Anterior cingulate cortex (tissue), 58 donors: ENCODE measurements at regions not wholly inside any gene's neighbourhood (a gene's known extent, or its start where the extent isn't known, plus 50 kb on each side); places are given as distances from the start of the nearest gene placed in this dataset.
A peak's percentile ranks its signal among the peaks of the same experiment; 100 is the strongest.
"Not testable (repeated sequence)": the region's sequence is repeated elsewhere in the genome, so short reads cannot be mapped to it uniquely, and the experiment has no call there.

Source experiments
- DNase-seq, 58 donors: peaks; one replicate each; lab custom pipeline; 2025; lab: John Stamatoyannopoulos, UW

DNA sequence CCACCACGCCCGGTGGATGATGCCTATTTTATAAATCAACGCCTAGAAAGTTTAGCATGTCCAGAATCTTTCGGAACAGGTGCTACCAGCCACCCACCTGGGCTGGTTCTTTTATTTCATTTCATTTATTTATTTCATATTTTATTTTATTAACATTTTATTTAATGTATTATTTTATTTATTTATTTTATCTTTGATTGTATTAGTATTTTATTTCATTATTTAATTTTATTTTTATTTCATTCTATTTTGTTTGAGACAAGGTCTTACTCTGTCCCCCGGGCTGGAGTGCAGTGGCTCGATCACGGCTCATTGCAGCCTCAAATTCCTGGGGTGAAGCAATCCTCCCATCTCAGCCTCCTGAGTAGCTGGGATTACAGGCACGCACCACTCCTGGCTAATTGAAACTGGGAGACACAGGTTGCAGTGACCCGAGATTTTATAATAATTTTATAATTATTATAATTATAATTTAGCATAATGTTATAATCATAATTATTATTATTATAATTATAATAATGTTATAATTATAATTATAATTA, 187.2 kb downstream of the SHOX start:
- DNase-seq: no peak

DNA sequence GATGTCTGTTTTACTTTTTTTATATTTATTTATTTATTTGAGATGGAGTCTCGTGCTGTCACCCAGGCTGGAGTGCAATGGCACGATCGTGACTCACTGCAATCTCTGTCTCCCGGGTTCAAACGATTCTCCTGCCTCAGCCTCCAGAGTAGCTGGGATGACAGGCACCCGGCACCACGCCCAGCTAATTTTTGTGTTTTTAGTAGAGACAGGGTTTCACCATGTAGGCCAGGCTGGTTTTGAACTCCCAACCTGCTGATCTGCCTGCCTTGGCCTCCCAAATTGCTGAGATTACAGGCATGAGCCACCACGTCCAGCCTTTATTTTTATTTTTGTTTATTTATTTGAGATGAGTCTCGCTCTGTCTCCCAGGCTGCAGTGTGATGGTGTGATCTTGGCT, 186.6 kb downstream of the SHOX start:
- not testable (repeated sequence) for DNase-seq

DNA sequence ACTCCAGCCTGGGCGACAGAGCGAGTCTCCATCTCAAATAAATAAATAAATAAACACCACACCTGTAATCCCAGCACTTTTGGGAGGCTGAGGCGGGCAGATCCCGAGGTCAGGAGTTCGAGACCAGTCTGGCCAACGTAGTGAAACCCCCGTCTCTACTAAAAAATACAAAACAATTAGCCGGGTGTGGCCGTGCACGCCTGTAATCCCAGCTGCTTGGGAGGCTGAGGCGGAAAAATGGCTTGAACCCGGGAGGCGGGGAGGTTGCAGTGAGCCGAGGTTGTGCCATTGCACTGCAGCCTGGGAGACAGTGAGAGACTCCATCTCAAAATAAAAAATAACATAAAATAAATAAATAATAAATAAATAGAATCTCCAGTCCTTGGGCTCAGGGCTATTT, 185.8 kb downstream of the SHOX start:
- DNase-seq: no peak

GRCh38 chrX:810186-810585, 179.6 kb downstream of the SHOX start:
- DNase-seq: no peak

DNA sequence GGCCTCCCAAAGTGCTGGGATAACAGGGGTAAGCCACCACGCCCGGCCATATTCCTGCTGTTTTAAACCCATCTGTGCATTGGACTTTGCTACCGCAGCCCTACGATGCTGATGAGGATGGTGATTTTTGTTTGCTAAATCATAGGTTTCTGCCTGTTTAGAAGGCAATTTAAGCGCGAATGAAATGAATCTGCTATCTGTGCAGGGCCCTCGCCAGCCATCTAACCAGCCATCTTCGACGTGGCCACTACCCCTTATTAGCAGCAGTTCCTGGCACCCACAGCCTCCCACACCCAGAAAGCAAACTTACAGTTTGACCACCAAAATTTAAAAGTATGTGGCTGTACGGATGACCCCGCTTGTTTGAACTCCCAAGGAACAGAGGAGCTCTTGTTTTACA, 178.5 kb downstream of the SHOX start:
- no peak for DNase-seq

DNA sequence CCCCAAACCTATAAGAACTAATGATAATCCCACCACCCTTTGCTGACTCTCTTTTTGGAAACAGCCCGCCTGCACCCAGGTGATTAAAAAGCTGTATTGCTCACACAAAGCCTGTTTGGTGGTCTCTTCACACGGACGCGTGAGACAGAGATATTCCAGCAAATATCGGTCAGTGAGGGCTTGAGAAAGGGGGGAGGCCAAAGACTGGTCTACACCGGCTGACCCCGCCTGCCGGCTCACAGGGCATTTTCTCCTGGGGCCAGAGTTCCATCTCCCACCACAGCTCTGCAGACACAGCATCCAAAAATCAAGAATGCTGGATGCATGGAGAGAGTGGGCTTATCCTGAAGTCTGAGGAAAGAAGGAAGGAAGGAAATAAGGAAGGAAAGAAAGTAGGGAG, 176.0 kb downstream of the SHOX start:
- no peak for DNase-seq

GRCh38 chrX:805988-806387, 175.4 kb downstream of the SHOX start:
- no peak for DNase-seq

DNA sequence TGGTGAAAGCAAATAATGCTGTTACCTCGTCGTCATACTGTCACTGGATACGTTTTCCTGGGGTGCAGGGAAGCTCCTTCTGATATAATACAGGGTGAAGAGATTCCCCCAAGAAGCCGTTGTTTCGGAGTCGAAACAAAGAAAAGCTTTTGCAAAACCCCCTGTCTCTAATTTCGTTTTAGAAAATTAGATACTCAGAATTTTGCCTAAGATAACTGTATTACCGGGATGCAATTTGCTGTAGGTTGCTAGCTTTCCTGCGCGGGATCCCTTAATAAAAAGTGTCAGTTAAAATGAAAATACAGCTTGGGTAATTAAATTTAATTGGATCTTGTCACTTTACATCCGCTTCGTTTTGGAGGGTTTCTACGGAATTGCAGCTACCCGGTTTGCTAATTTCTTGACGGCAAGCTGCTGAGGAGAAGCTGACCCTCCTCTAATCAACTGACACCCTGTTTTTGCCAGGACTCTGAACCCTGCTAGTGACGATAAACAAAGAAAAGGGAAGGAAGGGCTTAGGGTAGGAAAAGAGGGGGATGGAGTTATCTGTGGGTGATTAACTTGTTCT, 174.6 kb downstream of the SHOX start:
- DNase-seq: no peak

GRCh38 chrX:802846-803245, 172.3 kb downstream of the SHOX start:
- DNase-seq: peak in 5 of 58 donors; percentile 0 to 6 (median 1)

- DNase-seq: no peak
Measured at GRCh38 chrX:799808-800207, 169.2 kb downstream of the SHOX start.

GRCh38 chrX:794311-794710, 163.7 kb downstream of the SHOX start:
- no peak for DNase-seq

- no peak for DNase-seq
Measured at GRCh38 chrX:793216-793770, 162.7 kb downstream of the SHOX start.

- DNase-seq: no peak
Measured at GRCh38 chrX:791479-792034, 161.0 kb downstream of the SHOX start.

GRCh38 chrX:790783-791360, 160.3 kb downstream of the SHOX start:
- no peak for DNase-seq

DNA sequence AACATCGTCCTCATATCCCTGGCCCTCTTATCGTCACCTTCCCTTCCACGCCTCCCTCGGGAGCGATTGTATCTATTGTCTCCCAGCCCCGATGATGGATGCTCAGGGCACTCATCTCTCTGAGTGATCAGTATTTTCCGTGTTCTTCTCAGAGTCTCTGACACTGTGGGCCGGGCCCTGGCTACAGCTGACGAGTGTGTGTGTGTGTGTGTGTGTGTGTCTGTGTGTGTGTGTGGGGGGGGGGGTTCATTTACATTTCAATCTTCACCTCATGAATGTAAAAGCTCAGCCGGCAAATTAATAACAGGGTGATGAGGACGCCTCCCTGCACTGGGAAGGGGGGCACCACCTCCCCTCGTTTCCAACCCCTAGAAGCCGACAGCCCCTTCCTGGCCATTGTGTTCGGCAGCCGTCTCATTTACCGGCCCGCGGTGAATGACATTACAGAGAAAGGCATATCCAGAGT, 159.5 kb downstream of the SHOX start:
- no peak for DNase-seq

DNA sequence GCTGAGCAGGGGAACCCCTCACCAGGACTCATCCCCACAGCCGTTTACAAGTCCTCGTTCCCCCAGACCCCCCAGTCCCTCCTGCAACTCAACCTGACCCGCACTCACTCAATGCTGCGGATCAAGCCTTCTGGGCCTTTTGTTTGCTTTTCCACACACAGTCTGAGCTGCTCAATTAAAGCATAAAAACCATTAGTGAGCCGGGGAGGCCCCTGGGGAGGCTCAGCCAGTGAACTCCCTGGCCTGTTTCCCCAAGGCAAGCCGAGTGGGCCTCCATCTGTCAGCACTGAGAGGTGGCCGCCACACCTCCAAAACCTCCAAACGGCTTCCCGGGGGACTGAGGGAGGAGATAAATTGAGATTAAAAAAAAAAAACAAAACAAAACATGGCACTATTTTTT, 158.5 kb downstream of the SHOX start:
- no peak for DNase-seq

DNA sequence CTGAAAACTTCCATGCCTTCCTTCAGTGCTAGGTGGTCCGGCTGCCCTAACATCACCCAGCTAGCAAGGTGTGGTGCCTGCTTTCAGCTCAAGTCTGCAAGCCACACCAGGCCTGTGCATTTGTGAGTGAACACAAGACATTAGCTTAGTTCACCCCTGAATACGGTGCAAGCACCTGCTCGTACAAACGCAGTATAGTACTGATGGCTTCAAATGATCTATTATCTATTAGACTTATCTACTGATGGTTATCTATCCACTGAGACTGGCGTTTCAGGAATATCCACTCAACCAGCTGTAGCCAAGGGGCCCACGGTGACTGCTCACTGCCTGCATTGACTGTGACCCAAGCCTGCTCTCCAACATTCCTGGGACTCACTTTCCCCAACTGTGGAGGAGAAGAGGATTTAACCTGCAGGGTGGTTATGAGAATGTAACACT, 155.9 kb downstream of the SHOX start:
- no peak for DNase-seq

- DNase-seq: no peak
Measured at GRCh38 chrX:784829-785228, 154.2 kb downstream of the SHOX start.

GRCh38 chrX:781224-782204, 150.9 kb downstream of the SHOX start:
- DNase-seq: no peak

DNA sequence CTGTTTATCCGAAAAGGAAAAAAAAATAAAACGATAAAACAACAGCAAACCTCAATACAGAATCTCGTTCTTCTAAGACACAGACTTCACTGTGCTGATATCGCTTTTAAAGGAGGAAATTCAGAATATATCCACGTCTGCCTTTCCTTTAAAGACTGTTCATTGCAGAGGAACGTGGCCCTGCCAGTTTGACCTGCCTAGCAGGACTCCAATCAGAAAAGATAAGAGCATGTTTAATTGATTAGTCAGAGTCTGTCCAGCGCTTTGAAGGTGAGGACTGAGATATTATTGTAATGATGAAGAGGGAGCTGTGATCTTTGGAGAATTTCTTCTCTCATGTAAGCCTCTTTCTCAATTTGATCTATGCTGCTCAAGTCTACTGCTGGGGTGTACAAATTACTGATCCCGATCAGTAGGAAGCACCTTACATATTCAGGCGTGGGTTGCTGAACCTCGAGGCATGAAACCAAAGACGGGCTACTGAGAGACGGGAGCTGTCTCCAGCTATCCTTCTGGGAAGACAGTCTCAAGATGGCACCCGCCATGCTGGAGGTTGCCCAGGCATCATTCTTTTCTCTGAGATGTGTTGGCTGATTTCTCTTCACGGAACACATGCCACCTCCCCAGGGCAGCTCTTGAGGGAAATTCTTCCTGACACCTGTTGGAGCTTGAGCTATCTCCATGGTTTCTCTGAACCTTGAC, 146.1 kb downstream of the SHOX start:
- DNase-seq: no peak
